Stimulated activated CD8-positive, alpha-beta memory T cell treated with anti-CD3 and anti-CD28 coated beads, Interleukin-12 subunit alpha, Interleukin-12 subunit beta, amount 100 ng/mL, for 24 hours (primary cell): ENCODE measurements at regions not wholly inside any gene's neighbourhood (a gene's known extent, or its start where the extent isn't known, plus 50 kb on each side); places are given as distances from the start of the nearest gene placed in this dataset.

Experiments
- DNase-seq: peaks from one replicate; pipeline ENCODE4 v3.0.0-alpha.2; 2020; ENCODE audit errors: extremely low read depth

DNA sequence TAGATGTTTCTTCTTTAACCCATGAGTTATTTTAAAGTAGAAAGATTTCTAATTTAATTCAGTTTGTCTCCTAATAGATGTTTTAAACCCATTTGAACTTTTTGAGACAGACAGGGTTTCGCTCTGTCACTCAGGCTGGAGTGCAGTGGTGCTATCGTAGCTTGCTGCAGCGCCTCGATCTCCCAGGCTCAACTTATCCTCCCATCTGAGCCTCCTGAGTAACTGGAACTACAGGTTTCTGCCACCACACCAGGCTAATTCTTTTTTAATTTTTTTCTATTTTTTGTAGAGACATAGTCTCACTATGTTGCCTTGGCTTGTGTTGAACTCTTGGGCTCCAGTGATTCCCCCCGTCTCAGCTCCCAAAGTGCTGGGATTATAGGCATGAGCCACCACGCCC, 53.0 kb upstream of the RAB18 start:
- DNase-seq: no peak

- no peak for DNase-seq
Observed at GRCh38 chr10:27450225-27450624, 53.9 kb upstream of the RAB18 start.

DNA sequence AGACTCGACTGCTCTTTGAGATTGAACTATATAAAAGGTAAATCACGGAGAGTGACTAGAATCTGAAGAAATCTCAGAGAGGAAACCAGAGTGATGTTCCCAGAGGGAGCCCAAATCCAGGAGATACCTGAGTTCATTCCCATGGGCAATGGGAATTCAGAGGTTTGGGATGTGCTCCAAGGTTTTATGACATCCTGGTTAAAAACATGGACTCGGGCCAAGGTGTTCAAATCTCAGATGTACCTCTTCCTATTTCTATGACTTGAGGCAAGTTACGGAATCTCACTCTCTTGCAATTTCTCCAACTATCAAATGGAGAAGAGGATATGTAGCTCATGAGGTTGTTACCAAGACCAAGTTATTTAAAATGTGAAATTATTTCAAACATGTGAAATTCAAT, 54.5 kb upstream of the RAB18 start:
- DNase-seq: no peak

DNA sequence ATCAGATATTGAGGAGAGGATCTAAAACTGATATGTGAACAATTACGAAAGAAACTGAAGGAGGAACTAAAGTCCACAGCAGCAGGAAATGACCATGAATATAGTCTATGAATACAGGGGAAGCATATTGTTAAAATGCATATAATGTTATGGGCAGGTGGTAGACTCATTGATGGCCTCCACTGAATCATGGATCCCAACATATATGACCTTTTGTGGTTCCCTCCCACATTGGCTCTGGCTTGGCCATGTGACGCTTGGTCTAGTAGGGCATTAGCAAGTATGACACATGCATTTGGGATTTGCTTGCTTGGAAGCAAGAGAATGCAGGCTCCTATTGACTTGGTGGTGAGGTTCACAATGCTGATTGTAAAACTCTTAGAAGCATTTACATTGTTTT, 55.2 kb upstream of the RAB18 start:
- no peak for DNase-seq

DNA sequence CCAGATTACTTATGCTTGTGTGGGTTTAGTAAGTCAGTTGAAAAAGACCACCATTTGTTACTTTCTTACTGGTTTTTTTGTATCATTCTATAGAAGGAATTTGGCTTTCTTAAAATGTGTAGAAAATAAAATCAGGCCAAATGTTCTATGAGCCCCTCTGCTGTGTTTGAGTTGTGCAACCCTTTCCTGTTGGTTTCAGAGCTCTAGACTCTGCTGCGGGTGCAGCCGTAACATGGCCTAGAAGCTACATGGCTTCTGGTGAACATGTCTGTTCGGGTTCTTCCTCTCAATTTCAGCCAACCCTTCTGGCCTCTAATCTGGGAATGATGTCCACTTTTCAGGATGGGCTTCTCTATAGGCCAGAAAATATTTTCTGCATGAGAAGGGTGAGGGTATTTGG, 56.6 kb upstream of the RAB18 start:
- no peak for DNase-seq

DNA sequence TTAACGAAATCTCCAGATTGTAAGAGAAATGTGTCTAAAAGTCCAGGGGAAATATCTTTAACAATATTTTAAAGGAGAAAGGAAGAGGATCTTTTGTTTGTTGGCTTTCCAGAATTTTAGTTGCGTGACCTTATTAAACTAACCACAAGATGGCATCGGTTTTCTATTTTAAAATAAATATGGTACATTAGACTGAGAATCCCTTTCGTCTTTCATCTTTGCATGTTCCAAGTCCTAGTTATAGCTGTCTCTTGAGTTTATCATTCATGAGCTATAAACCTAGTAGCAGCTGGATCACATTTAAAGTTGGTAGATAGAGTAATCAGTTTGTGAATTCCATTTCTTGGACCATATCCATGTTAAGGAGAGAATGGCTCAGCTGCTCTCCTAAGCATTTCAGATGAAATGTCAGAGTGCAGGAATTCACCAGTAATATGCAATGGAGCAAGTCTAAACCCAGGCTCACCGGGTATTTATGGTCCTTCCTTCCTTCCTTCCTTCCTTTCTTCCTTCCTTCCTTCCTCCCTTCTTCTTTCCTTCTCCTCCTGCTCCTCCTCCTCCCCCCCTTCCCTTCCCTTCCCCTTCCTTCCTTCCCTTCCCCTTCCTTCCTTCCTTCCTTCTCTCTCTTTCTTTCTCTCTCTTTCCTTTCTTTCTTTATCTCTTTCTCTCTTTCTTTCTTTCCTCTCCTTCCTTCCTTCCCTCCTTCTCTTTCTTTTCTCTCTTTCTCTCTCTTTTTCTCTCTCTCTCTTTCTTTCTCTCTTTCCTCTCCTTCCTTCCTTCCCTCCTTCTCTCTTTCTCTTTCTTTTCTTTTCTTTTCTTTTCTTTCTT, 57.8 kb upstream of the RAB18 start:
- DNase-seq: no peak

GRCh38 chr10:27445070-27445469, 59.0 kb upstream of the RAB18 start:
- no peak for DNase-seq

DNA sequence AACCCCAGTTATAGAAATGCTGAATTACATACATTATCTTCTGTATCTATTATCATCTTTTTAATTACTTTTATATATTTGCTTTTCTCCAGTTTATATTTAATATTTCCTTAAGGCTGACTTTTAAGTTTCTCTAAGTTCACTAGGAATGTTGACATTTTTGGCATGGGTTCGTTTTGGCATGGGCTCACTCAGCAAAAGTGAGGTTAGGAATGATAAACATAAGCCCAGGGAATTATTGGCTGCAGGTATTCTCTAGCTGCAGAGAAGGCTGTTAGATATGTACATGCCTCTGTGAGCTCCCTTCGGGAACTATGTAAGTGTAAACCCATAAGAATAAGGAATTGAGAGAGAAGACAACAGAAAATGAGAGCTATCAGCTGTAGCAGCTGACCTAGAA, 63.6 kb upstream of the RAB18 start:
- no peak for DNase-seq

GRCh38 chr10:27440021-27440420, 64.1 kb upstream of the RAB18 start:
- DNase-seq: no peak

DNA sequence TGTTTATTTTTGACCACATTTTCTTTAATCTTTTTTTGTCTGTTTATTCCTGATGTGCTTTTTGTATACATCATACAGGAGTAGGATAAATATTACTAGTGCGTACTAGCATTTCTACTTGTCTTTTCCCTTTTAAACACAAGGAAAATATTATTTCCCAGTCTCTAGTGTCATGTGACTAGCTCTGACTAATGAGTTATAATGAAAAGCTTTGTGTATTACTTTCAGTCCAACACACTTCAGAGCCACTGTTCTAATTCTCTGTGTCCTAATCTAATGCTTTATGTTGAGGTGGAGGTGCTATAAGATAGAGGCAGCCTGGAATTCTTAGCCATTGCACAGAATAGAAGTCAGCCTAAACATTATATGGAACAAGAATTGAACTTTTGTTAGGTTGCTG, 65.0 kb upstream of the RAB18 start:
- no peak for DNase-seq

GRCh38 chr10:27437775-27438174, 66.3 kb upstream of the RAB18 start:
- no peak for DNase-seq

DNA sequence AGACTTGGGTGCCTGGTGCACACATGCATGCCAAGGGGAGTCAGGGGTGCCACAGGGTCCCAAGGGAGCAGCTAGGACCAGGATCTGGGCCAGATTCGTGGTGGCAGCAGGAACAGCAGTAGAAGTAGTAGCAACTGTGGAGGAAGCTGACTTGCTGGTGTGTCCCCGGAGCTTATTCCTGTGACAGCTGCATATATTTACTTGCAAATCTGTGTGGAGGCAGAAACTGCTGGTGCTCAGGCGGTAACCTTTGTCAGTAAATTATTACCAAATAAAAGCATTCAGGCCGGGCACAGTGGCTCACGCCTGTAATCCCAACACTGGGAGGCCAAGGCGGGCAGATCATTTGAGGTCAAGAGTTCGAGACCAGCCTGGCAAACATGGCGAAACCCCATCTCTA, 67.4 kb upstream of the RAB18 start:
- no peak for DNase-seq

DNA sequence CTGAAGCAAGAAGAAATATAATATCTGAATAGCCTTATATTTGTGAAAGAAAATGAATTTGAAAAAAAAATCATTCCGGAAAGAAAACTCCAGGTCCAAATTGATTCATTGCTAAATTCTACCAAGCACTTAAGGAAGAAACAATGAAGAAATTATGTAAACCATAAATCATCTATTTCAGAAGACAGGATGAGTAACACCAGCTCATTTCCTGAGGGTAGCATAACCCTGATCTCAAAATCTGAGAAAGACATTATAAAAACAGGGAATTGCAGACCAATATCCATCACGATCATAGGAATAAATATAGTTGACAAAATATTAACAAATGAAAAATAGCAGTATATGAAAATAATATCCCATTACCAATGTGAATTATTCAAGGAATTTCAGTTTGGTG, 70.1 kb upstream of the RAB18 start:
- no peak for DNase-seq

DNA sequence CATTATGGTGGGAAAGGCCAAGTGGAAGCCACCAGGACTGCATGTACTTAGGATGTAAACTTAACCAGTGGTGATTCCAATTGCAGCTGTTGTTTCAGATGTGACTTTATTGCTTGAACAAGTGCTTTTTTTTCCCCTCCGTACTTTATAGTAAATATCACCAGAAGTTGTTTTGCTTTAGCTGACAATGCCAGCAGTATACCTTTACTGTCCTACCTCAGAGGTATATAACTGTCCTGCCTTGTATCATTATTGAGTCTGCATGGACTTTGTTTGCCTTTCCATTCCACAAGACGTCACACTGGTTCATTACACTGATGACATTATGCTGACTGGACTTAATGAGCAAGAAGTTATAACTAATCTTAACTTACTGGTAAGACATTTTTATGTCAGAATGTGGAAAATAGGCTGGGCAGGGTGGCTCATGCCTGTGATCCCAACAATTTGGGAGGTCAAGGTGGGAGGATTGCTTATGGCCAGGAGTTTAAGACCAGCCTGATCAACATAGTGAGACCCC, 77.1 kb upstream of the RAB18 start:
- DNase-seq: no peak

GRCh38 chr10:27413831-27414348, 90.2 kb upstream of the RAB18 start:
- no peak for DNase-seq

DNA sequence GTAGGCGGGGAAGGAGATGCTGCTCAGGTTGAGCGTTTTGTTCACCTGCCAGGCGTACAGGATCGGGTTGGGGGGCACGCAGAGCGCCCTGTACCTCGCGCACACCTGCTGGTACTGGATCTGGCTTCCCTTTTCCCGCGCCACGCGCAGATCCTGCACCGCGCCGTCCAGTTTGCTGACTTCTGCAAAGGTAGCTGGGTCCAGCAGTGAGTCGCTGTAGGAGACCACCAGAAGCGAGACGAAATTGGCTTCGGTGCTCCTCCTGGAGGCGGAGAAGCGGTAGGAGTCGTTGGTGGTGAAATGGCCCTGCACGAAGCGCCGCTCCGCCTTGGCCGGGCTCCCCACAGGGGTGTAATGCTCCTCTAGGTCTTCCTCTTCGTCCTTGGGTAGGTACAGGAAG, 90.7 kb upstream of the RAB18 start:
- DNase-seq: no peak

DNA sequence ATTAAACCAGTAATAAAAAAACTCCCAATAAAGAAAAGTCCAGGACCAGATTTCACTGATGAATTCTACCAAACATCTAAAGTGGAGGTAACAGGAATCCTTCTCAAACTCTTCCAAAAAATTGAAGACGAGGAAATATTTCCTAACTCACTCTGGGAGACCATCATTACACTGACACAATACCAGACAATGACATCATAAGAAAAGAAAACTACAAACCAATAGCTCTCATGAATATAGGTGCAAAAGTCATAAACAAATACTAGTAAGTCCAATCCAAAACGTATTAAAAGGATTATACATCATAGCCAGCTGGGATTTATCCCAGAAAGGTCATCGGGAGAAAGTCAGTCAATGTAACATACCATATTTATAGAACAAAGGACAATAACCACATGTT, 94.0 kb upstream of the RAB18 start:
- DNase-seq: no peak

- DNase-seq: no peak
Observed at GRCh38 chr10:27407271-27407670, 96.8 kb upstream of the RAB18 start.

DNA sequence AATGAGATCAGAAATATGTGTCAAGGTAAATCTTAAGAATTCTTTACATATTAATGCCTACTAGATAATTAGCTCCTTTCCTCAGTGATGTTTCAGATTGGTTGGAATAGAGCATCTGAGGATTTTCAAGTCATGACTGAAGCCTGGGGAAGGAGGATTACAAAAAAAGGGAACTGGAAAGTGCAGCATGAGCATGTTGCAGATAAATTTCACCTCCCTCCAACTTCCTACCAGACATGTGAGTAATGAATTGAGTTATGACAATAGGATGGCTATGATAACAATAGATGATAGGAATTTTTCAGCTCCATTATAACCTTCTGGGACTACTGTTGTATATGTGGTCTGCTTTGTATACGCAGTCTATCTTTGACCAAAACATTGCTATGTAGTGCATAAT, 104.2 kb upstream of the RAB18 start:
- no peak for DNase-seq

DNA sequence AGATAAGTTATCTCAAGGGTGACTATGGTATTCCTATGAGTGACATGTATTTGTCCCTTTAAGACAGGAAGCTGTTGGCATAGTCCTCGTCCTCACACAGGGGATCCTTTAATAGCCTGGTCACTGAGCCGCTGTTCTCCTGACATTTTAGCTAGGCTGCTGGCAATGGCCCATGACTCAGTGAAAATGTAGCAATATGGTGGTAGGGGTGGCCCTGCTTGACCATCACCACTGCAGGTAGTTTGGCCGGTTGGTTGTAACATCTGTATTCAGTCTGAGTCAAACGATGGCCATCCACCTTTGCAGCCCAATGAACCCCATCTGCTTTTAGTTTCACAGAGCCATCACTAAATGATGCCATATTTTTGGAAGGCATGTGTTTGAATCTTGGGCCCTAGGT, 110.1 kb upstream of the RAB18 start:
- DNase-seq: no peak

DNA sequence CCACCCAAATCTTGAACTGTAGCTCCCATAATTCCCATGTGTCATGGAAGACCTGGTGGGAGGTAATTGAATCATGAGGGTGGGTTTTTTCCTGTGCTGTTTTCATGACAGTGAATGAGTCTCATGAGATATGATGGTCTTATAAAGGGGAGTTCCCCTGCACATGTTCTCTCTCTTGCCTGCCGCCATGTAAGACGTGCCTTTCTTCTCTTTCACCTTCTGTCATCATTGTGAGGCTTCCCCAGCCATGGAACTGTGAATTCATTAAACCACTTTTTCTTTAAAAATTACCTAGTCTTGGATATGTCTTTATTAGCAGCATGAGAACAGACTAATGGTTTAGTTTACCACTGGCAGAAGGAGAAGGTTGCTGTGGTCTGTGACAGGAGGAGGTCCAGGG, 111.5 kb upstream of the RAB18 start:
- DNase-seq: no peak

- DNase-seq: no peak
Observed at GRCh38 chr10:27391916-27392315, 112.2 kb upstream of the RAB18 start.

DNA sequence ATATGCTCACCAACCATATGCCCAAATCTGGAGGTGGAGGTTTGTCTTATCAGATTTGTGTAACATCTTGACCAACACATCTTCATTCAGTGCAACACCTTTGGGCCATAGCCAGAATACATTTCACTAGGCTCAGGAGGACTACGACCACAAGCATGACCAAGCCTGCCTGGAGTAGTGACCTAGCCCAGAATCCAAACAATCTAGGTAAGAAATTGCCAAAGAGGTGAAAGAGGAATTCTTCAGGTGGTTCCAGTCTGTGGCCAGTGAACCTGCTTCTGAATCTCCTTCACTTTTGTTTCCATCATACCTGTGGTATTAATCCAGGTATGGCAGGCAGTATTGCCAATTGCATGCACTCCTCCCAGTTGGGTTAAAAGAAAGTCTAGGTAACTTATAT, 112.8 kb upstream of the RAB18 start:
- DNase-seq: no peak

GRCh38 chr10:27390681-27391080, 113.4 kb upstream of the RAB18 start:
- no peak for DNase-seq
